KMS-11 (cell line): ENCODE measurements at regions not wholly inside any gene's neighbourhood (a gene's known extent, or its start where the extent isn't known, plus 50 kb on each side); places are given as distances from the start of the nearest gene placed in this dataset.

ENCODE experiments used
- H2AFZ ChIP-seq: fragments of 200-600 bp; sonication (generic); 2 replicates; pipeline ENCODE4 v1.6.1; 2016; ENCODE audit warnings: antibody characterized with exemption, mixed run types, low read depth
- H3K27ac ChIP-seq: fragments of 200-600 bp; sonication (generic); 2 replicates; pipeline ENCODE4 v1.6.1; 2016; ENCODE audit warnings: mild to moderate bottlenecking, mixed run types
- H3K27me3 ChIP-seq: fragments of 200-600 bp; sonication (generic); 2 replicates; pipeline ENCODE4 v1.6.1; 2017; ENCODE audit warnings: mild to moderate bottlenecking, low read depth, mixed run types, moderate library complexity; ENCODE audit not compliant: insufficient read depth
- H3K36me3 ChIP-seq: fragments of 200-600 bp; sonication (generic); 2 replicates; pipeline ENCODE4 v1.6.1; 2017; ENCODE audit warnings: mild to moderate bottlenecking, mixed run types; ENCODE audit not compliant: insufficient read depth
- H3K4me1 ChIP-seq: fragments of 200-600 bp; sonication (generic); 2 replicates; pipeline ENCODE4 v1.6.1; 2016; ENCODE audit warnings: mild to moderate bottlenecking, low read depth, mixed run types; ENCODE audit not compliant: poor library complexity, severe bottlenecking
- H3K4me2 ChIP-seq: fragments of 200-600 bp; sonication (generic); 2 replicates; pipeline ENCODE4 v1.7.0; 2016; ENCODE audit warnings: mild to moderate bottlenecking, mixed run types
- H3K4me3 ChIP-seq: fragments of 200-600 bp; sonication (generic); IDR thresholded peaks from 2 replicates; pipeline ENCODE4 v1.6.1; 2017; ENCODE audit warnings: low read depth, low read length, mixed read lengths; ENCODE audit not compliant: insufficient read depth
- H3K79me2 ChIP-seq: fragments of 200-600 bp; sonication (generic); 2 replicates; pipeline ENCODE4 v1.6.1; 2016; ENCODE audit warnings: low read depth, mixed run types; ENCODE audit not compliant: insufficient read depth
- H3K9ac ChIP-seq: fragments of 200-600 bp; sonication (generic); 2 replicates; pipeline ENCODE4 v1.6.1; 2016; ENCODE audit warnings: mild to moderate bottlenecking, mixed run types
- H4K20me1 ChIP-seq: fragments of 200-600 bp; sonication (generic); 2 replicates; pipeline ENCODE4 v1.6.1; 2016; ENCODE audit warnings: mild to moderate bottlenecking, mixed run types; ENCODE audit not compliant: insufficient read depth
- CTCF ChIP-seq: fragments of 200-600 bp; sonication (generic); conservative IDR thresholded peaks from 2 replicates; pipeline ENCODE4 v1.6.1; 2017; ENCODE audit warnings: low read depth, mild to moderate bottlenecking, antibody characterized with exemption, low read length, moderate library complexity, mixed read lengths

GRCh38 chr2:180061085-180061484 is 54.0 kb upstream of the CWC22 start:
- Histone ChIP-seq H4K20me1 (no peaks in the 10 kb centered on the region), H3K4me2 (no peak overlapping the region), H3K36me3 (no peaks in the 10 kb centered on the region), H3K79me2 (no peaks in the 10 kb centered on the region), H3K4me3 (no peak overlapping the region), H3K27me3 (no peaks in the 10 kb centered on the region), H2AFZ (no peak overlapping the region), H3K4me1 (no peaks in the 10 kb centered on the region), H3K9ac (no peak overlapping the region), H3K27ac (no peak overlapping the region)
- TF ChIP-seq CTCF = no peak

- Histone ChIP-seq H3K9ac (no peak overlapping the region), H3K79me2 (no peaks in the 10 kb centered on the region), H3K36me3 (no peaks in the 10 kb centered on the region), H3K4me3 (no peak overlapping the region), H4K20me1 (no peaks in the 10 kb centered on the region), H2AFZ (no peak overlapping the region), H3K4me1 (no peaks in the 10 kb centered on the region), H3K4me2 (no peak overlapping the region), H3K27ac (no peak overlapping the region), H3K27me3 (no peaks in the 10 kb centered on the region)
- TF ChIP-seq CTCF = no peak
Measured at GRCh38 chr2:180058993-180059392, 51.9 kb upstream of the CWC22 start.

GRCh38 chr2:180057706-180058412 is 50.8 kb upstream of the CWC22 start:
- Histone ChIP-seq H3K27me3 (no peaks in the 10 kb centered on the region), H2AFZ (no peak overlapping the region), H3K27ac (no peak overlapping the region), H3K4me2 (no peak overlapping the region), H3K4me1 (no peaks in the 10 kb centered on the region), H3K36me3 (no peaks in the 10 kb centered on the region), H3K79me2 (no peaks in the 10 kb centered on the region), H3K4me3 (no peak overlapping the region), H4K20me1 (no peaks in the 10 kb centered on the region), H3K9ac (no peak overlapping the region)
- no peak for TF ChIP-seq CTCF
